A673 (cell line): ENCODE measurements at regions not wholly inside any gene's neighbourhood (a gene's known extent, or its start where the extent isn't known, plus 50 kb on each side); places are given as distances from the start of the nearest gene placed in this dataset.

Source experiments
- BruUV-seq: library from RNA; stranded (reverse); fragments of 400-500 nt; replicated peaks from 2 replicates; lab custom pipeline; 2021; lab: Mats Ljungman, UMichigan
- CTCF ChIA-PET: fragments of 300-600 bp; sonication (Branson Sonifier 250); formaldehyde crosslinking; loops from one replicate; lab custom pipeline; 2022; ENCODE audit warnings: antibody characterized with exemption; lab: Charles Lee
- POLR2A ChIA-PET: fragments of 300-600 bp; sonication (Branson Sonifier 250); formaldehyde crosslinking; loops from one replicate; lab custom pipeline; 2022; ENCODE audit warnings: antibody characterized with exemption; ENCODE audit not compliant: low non-redundant PET; lab: Charles Lee
- DNase-seq: peaks from one replicate; pipeline ENCODE4 v3.0.0-alpha.2; 2015; ENCODE audit warnings: low spot score
- H3K27ac ChIP-seq: fragments of 200-600 bp; sonication (generic); 2 replicates; pipeline ENCODE4 v1.5.1; 2016; ENCODE audit warnings: mixed run types, low read depth, mild to moderate bottlenecking, mixed read lengths, antibody characterized with exemption, low read length; ENCODE audit not compliant: poor library complexity, severe bottlenecking
- H3K27me3 ChIP-seq: fragments of 200-600 bp; sonication (generic); replicated peaks from 2 replicates; pipeline ENCODE4 v1.6.1; 2017; ENCODE audit warnings: mixed run types, low read depth, mild to moderate bottlenecking, mixed read lengths, antibody characterized with exemption, low read length; ENCODE audit not compliant: insufficient read depth, poor library complexity
- H3K36me3 ChIP-seq: fragments of 200-600 bp; sonication (generic); 2 replicates; pipeline ENCODE4 v1.6.1; 2016; ENCODE audit warnings: mixed run types, mild to moderate bottlenecking, mixed read lengths, antibody characterized with exemption, low read length; ENCODE audit not compliant: insufficient read depth, poor library complexity, severe bottlenecking
- H3K4me1 ChIP-seq: fragments of 200-600 bp; sonication (generic); 2 replicates; pipeline ENCODE4 v1.6.1; 2017; ENCODE audit warnings: mixed run types, mild to moderate bottlenecking, mixed read lengths, antibody characterized with exemption, low read length; ENCODE audit not compliant: insufficient read depth, poor library complexity, severe bottlenecking
- H3K4me3 ChIP-seq: fragments of 200-600 bp; sonication (generic); 2 replicates; pipeline ENCODE4 v1.5.1; 2016; ENCODE audit warnings: low read depth, mixed run types, mild to moderate bottlenecking, mixed read lengths, low read length; ENCODE audit not compliant: poor library complexity, severe bottlenecking
- H3K9me3 ChIP-seq: fragments of 200-600 bp; sonication (generic); 2 replicates; pipeline ENCODE4 v1.6.1; 2016; ENCODE audit warnings: mixed run types, low read depth, mild to moderate bottlenecking, mixed read lengths, antibody characterized with exemption, low read length; ENCODE audit not compliant: poor library complexity, severe bottlenecking
- CTCF ChIP-seq: fragments of 300-800, 200-600 bp; sonication (generic); conservative IDR thresholded peaks from 2 replicates; pipeline ENCODE4 v1.5.1; 2017; ENCODE audit warnings: low read depth, mild to moderate bottlenecking, antibody characterized with exemption, low read length, moderate library complexity, mixed read lengths
- EZH2 ChIP-seq: fragments of 200-600 bp; sonication (generic); IDR thresholded peaks from 2 replicates; pipeline ENCODE4 v1.6.1; 2017; ENCODE audit warnings: borderline replicate concordance, low read depth, mild to moderate bottlenecking, mixed read lengths, antibody characterized with exemption, low read length; ENCODE audit not compliant: poor library complexity, severe bottlenecking
- intact Hi-C: fragments of 100-400 bp; cut with micrococcal nuclease; formaldehyde crosslinking; loops from one replicate; pipeline ENCODE4 v1.10.0; 2022; ENCODE audit not compliant: unreplicated experiment

- POLR2A ChIA-PET, result no interaction called here
- Histone ChIP-seq H3K27ac (no peak overlapping the region), H3K36me3 (no peaks in the 10 kb centered on the region), H3K27me3 (no peaks in the 10 kb centered on the region), H3K4me1 (no peaks in the 10 kb centered on the region), H3K9me3 (no peaks in the 10 kb centered on the region), H3K4me3 (no peak overlapping the region)
- CTCF ChIA-PET, result no interaction called here
- TF ChIP-seq CTCF (no peak), EZH2 (no peak)
- BruUV-seq, result no TSS peak
- intact Hi-C loops, result no loop called here
- DNase-seq, result no peak
These were observed 164.1 kb downstream of the DTHD1 start for GRCh38 chr4:36445480-36445879.

GRCh38 chr4:36446275-36446674 lies 164.9 kb downstream of the DTHD1 start:
- no peaks in the 10 kb centered on the region for H3K9me3 ChIP-seq
- H3K4me1 ChIP-seq, result no peaks in the 10 kb centered on the region
- no peak for TF ChIP-seq CTCF
- no peak for TF ChIP-seq EZH2
- no peaks in the 10 kb centered on the region for H3K27me3 ChIP-seq
- intact Hi-C loops, result no loop called here
- H3K4me3 ChIP-seq, result no peak overlapping the region
- DNase-seq, result no peak
- H3K36me3 ChIP-seq, result no peaks in the 10 kb centered on the region
- ChIA-PET POLR2A (no interaction called here), CTCF (no interaction called here)
- H3K27ac ChIP-seq, result no peak overlapping the region
- BruUV-seq, result no TSS peak

- no peak for DNase-seq
- H3K27me3 ChIP-seq, result no peaks in the 10 kb centered on the region
- no peaks in the 10 kb centered on the region for H3K36me3 ChIP-seq
- intact Hi-C loops, result no loop called here
- no peak overlapping the region for H3K27ac ChIP-seq
- BruUV-seq, result no TSS peak
- CTCF ChIA-PET, result no interaction called here
- peaks cover 4% of the 10 kb centered on the region for H3K9me3 ChIP-seq
- POLR2A ChIA-PET, result no interaction called here
- H3K4me3 ChIP-seq, result no peak overlapping the region
- H3K4me1 ChIP-seq, result no peaks in the 10 kb centered on the region
- no peak for TF ChIP-seq CTCF
- no peak for TF ChIP-seq EZH2
These were observed 179.9 kb downstream of the DTHD1 start for GRCh38 chr4:36461344-36461743.
